ENCODE measurements at regions not wholly inside any gene's neighbourhood (a gene's known extent, or its start where the extent isn't known, plus 50 kb on each side); places are given as distances from the start of the nearest gene placed in this dataset.
"Not testable (repeated sequence)": the region's sequence is repeated elsewhere in the genome, so short reads cannot be mapped to it uniquely, and the experiment has no call there.

DNA sequence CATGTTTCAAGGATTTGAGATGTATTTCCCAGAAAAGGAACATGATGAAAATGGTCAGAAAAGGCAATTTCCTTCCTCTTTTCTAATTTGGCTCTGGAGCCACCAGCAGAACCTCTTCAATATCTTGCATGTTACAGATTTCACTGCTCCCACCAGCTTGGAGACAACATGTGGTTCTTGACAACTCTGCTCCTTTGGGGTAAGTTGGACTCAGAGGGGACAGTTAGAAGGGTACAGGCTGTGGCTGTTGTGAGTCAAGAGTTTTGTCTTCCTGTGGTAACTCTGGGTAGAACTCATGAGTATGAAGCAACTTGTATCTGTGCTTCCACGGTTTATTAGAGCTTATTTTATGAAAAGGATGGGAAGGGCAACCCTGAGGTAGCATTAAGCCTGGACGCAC, 97.2 kb downstream of the FAM72C start:
- DNase-seq (ENCODE audit: low read depth, low spot score); POLR2A ChIA-PET; H3K4me3 ChIP-seq (ENCODE audit: low read depth, low read length); H3K9me3 ChIP-seq (ENCODE audit: control insufficient read depth, insufficient read depth, low read length); CTCF ChIA-PET; H3K27me3 ChIP-seq (ENCODE audit: control insufficient read depth, insufficient read depth, low read length); H3K27ac ChIP-seq (ENCODE audit: low read depth, low read length): not testable (repeated sequence)

DNA sequence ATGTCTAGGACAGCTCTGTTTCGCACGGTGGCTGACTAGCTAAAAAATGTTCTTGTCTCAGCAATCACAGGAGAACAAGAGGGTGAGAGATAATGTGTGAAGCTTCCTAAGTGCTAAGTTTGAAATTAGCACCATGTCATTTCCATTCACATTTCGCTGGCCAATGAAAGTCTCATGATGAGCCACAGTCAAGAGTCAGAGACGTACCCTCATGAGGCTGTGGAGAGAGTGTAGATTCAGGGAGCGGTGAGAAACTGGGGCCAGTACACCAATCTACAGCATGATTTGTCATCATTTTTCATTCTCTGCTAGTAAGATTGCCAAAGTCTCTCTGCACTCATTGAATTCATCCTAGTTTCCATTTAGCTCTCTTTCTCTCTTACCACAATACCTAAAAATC, 98.1 kb downstream of the FAM72C start:
- H3K4me3 ChIP-seq (ENCODE audit: low read depth, low read length); CTCF ChIA-PET; POLR2A ChIA-PET; DNase-seq (ENCODE audit: low read depth, low spot score); H3K9me3 ChIP-seq (ENCODE audit: control insufficient read depth, insufficient read depth, low read length); H3K27me3 ChIP-seq (ENCODE audit: control insufficient read depth, insufficient read depth, low read length); H3K27ac ChIP-seq (ENCODE audit: low read depth, low read length): not testable (repeated sequence)

DNA sequence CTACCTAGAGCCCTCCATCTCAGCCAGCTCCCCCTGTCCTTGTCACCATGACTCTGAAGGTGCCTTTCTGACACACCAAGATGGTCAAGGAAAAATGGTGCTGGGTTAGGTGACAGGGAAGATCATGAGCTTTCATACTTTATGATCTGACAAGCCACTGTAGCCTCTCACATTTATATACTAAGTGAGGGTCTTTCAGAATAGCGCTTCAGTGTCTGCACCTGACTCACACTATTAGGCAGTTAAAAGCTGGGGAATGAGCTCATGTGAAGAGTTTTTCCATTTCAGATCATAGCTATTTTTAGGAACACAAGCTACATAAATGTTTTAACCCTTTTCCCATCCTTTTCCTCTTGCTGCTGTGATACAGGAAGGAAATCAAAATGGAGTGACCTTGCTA, 101.4 kb downstream of the FAM72C start:
- POLR2A ChIA-PET: not testable (repeated sequence)

DNA sequence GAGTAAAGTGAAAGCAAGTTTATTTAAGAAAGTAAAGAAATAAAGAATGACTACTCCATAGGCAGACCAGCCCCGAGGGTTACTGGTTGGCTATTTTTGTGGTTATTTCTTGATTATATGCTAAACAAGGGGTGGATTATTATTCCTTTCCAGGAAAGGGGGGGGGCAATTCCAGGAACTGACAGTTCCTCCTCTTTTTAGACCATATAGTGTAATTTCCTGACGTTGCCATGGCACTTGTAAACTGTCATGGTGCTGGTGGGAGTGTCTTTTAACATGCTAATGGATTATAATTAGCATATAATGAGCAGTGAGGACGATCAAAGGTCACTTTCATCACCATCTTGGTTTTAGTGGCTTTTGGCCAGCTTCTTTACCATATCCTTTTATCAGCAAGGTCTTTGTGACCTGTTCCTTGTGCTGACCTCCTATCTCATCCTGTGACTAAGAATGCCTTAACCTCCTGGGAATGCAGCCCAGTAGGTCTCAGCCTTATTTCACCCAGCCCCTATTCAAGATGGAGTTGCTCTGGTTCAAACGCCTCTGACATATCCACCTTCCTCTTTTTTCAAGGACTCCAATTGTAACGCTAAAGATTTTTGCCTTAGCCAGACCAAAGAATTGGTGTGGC, 104.1 kb downstream of the FAM72C start:
- CTCF ChIA-PET; H3K4me3 ChIP-seq (ENCODE audit: low read depth, low read length): not testable (repeated sequence)

More for the DNA sequence above, 101.4 kb downstream of the FAM72C start:
- DNase-seq (ENCODE audit: low read depth, low spot score); CTCF ChIA-PET; H3K27me3 ChIP-seq (ENCODE audit: control insufficient read depth, insufficient read depth, low read length); H3K4me3 ChIP-seq (ENCODE audit: low read depth, low read length); H3K27ac ChIP-seq (ENCODE audit: low read depth, low read length); H3K9me3 ChIP-seq (ENCODE audit: control insufficient read depth, insufficient read depth, low read length): not testable (repeated sequence)

DNA sequence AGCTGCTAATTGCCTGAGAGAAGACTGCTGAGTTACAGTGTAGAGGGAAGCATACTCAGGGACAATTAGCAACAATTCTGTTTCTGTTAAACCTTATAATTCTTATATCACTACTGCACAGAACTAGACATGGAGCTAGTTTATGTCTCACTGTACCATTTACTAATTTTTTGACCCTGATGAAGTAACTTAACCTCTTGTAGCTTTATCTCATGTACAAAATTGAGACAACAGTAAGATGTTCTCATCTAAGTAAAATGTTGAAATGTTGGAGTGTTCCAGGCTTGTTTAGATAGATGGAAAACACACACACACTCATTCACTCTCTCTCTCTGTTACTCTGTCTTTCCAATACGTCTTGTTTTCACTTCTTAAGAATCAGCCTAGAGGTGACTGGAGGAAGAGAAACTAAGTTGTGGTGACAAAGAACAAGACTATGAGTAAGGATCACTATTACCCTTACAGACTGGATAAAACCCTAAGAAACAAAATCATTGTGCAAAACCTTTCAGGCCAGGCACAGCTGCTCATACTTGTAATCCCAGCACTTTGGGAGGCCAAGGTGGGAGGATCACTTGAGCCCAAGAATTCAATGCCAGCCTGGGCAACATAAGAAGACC, 107.8 kb downstream of the FAM72C start:
- POLR2A ChIA-PET; H3K27me3 ChIP-seq (ENCODE audit: control insufficient read depth, insufficient read depth, low read length); CTCF ChIA-PET; H3K4me3 ChIP-seq (ENCODE audit: low read depth, low read length); H3K9me3 ChIP-seq (ENCODE audit: control insufficient read depth, insufficient read depth, low read length); DNase-seq (ENCODE audit: low read depth, low spot score); H3K27ac ChIP-seq (ENCODE audit: low read depth, low read length): not testable (repeated sequence)

More for the DNA sequence above, 104.1 kb downstream of the FAM72C start:
- DNase-seq (ENCODE audit: low read depth, low spot score); H3K9me3 ChIP-seq (ENCODE audit: control insufficient read depth, insufficient read depth, low read length); H3K27ac ChIP-seq (ENCODE audit: low read depth, low read length); POLR2A ChIA-PET; H3K27me3 ChIP-seq (ENCODE audit: control insufficient read depth, insufficient read depth, low read length): not testable (repeated sequence)

DNA sequence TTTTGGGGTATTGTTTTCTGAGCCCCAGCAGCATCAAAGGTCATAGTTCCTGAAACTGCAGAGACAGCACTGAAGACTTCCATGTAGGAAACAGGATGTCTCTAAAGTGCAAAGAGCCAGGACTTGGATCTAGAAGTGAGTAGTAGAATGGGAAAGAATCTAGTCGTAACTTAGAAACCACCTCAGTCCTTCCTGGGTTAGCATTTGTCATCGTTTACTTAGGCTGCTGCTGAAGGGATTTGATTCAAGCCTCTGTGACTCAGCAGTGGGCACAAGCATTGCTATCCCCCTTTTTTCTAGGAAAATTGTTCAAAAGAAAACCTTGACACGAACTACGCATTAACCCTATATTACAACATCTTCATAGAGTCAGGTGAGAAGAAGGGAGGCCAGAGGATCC, 109.1 kb downstream of the FAM72C start:
- POLR2A ChIA-PET; H3K4me3 ChIP-seq (ENCODE audit: low read depth, low read length); H3K27ac ChIP-seq (ENCODE audit: low read depth, low read length); H3K9me3 ChIP-seq (ENCODE audit: control insufficient read depth, insufficient read depth, low read length); DNase-seq (ENCODE audit: low read depth, low spot score); CTCF ChIA-PET; H3K27me3 ChIP-seq (ENCODE audit: control insufficient read depth, insufficient read depth, low read length): not testable (repeated sequence)

DNA sequence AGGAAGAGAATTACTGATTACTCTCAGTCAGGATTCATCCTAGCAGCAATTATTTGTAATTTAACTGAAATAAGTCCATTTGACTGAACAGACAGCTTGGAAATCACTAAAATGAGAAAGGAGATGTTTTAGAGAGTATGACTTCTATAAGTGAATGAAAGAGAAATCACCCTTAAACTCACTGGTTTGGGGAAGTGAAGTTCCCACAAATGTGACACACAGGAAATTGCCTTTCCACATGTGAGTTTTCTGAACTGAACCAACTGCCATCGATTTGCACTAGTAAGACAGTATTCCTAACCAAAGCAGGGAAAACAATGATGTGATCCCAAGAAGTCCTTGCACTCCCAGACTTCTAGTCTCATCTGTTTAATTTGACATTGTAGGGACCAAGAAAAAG, 110.5 kb downstream of the FAM72C start:
- CTCF ChIA-PET; H3K9me3 ChIP-seq (ENCODE audit: control insufficient read depth, insufficient read depth, low read length); POLR2A ChIA-PET; H3K4me3 ChIP-seq (ENCODE audit: low read depth, low read length); H3K27me3 ChIP-seq (ENCODE audit: control insufficient read depth, insufficient read depth, low read length); DNase-seq (ENCODE audit: low read depth, low spot score); H3K27ac ChIP-seq (ENCODE audit: low read depth, low read length): not testable (repeated sequence)

DNA sequence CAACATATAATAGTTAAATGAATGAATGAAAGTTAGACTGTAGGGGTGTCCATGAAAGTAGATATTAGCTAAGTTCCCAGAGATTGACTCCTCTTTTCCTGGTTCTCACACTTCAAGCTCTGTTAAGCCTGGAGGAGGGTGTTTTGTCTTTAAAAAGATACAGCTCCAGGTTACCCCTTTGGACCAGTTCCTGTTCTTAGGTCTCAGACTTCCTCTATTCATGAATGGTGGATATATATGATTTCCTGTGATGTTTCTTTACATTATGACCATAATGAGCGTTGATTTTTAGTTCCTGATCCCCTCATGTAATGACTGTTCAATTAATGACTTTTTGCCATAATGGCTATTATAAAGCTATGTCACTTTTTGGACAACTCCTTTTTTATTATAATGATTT, 115.9 kb downstream of the FAM72C start:
- H3K4me3 ChIP-seq (ENCODE audit: low read depth, low read length); H3K27me3 ChIP-seq (ENCODE audit: control insufficient read depth, insufficient read depth, low read length); DNase-seq (ENCODE audit: low read depth, low spot score); CTCF ChIA-PET; POLR2A ChIA-PET; H3K9me3 ChIP-seq (ENCODE audit: control insufficient read depth, insufficient read depth, low read length); H3K27ac ChIP-seq (ENCODE audit: low read depth, low read length): not testable (repeated sequence)

DNA sequence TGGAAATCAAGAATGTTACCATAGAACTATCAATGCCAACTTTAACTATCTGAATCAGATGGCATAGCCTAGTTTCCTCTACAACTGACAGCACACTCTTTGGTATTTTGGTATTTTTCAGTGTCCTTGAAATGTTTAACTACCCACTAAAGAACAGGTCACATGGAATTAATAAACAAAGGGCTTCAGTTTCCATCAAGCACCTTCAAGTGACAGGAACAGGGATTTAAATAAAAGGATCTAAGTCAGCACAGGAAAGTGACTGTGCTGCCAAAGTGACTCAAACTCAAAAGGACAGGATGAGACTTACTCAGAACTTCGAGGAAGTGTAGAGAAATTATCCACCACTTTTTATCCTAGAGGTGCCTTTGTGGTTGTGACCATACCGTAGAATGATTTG, 117.7 kb downstream of the FAM72C start:
- CTCF ChIA-PET: not testable (repeated sequence)

DNA sequence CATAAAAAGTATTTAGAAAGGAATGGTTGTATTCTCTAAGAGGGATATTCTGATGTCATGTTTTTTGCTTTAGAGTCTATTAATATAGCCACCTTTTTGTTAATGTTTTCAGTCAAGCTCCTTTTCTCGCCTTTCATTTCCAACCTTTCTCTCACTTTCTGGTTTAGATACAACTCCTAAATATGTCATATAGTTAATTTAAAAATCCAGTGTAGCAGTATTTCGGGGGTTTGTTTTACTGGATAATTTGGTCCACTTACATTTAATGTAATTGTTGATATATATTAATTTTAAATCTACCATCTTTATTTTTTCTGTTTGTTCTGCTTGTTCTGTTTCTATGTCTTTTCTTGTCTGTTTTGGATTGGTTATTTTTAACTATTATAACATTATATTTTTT, 121.1 kb downstream of the FAM72C start:
- H3K27me3 ChIP-seq (ENCODE audit: control insufficient read depth, insufficient read depth, low read length); DNase-seq (ENCODE audit: low read depth, low spot score); H3K27ac ChIP-seq (ENCODE audit: low read depth, low read length); CTCF ChIA-PET; H3K4me3 ChIP-seq (ENCODE audit: low read depth, low read length); H3K9me3 ChIP-seq (ENCODE audit: control insufficient read depth, insufficient read depth, low read length); POLR2A ChIA-PET: not testable (repeated sequence)

More for the DNA sequence above, 117.7 kb downstream of the FAM72C start:
- H3K27ac ChIP-seq (ENCODE audit: low read depth, low read length); H3K4me3 ChIP-seq (ENCODE audit: low read depth, low read length); H3K27me3 ChIP-seq (ENCODE audit: control insufficient read depth, insufficient read depth, low read length); DNase-seq (ENCODE audit: low read depth, low spot score); H3K9me3 ChIP-seq (ENCODE audit: control insufficient read depth, insufficient read depth, low read length); POLR2A ChIA-PET: not testable (repeated sequence)

DNA sequence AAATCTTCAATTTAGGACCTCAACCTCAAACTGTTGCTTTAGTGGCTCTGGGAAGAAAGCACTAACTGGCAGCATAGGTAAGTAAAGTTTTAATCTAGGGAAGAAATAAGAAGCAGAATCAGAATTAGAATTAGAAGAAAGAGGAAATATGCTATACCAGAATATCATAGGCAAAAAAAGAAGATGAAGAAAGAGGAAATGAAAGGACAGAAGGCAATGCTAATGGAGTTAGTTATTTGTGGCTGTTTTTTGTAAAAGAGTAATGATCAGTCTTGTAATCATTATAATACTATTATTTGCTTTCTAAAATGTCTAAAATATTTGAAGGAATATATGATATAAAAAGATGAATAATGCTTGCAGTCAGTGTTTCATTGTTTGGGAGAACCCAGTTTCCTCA, 122.9 kb downstream of the FAM72C start:
- POLR2A ChIA-PET; H3K9me3 ChIP-seq (ENCODE audit: control insufficient read depth, insufficient read depth, low read length); CTCF ChIA-PET; H3K27ac ChIP-seq (ENCODE audit: low read depth, low read length); H3K4me3 ChIP-seq (ENCODE audit: low read depth, low read length); DNase-seq (ENCODE audit: low read depth, low spot score); H3K27me3 ChIP-seq (ENCODE audit: control insufficient read depth, insufficient read depth, low read length): not testable (repeated sequence)

DNA sequence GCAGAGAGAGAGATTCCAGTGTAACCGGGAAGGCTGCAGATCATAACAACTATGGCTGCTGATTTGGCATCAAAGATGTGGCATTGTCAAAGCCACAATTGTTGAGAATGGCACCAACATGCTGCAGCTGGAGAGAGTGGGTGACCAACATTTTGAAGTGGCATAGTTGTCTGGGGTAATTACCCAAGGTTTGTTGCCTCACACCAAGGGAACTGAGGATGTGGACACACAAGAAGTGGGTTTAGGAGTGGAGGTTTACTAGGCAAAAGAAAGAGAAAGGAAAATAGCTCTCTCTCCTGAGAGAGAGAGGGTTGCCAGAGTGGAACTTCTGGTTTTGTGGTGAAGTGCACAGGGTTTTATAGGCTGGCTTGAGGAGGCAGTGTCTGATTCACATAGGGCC, 126.6 kb downstream of the FAM72C start:
- CTCF ChIA-PET; POLR2A ChIA-PET; H3K27me3 ChIP-seq (ENCODE audit: control insufficient read depth, insufficient read depth, low read length); H3K27ac ChIP-seq (ENCODE audit: low read depth, low read length); H3K4me3 ChIP-seq (ENCODE audit: low read depth, low read length); DNase-seq (ENCODE audit: low read depth, low spot score); H3K9me3 ChIP-seq (ENCODE audit: control insufficient read depth, insufficient read depth, low read length): not testable (repeated sequence)

DNA sequence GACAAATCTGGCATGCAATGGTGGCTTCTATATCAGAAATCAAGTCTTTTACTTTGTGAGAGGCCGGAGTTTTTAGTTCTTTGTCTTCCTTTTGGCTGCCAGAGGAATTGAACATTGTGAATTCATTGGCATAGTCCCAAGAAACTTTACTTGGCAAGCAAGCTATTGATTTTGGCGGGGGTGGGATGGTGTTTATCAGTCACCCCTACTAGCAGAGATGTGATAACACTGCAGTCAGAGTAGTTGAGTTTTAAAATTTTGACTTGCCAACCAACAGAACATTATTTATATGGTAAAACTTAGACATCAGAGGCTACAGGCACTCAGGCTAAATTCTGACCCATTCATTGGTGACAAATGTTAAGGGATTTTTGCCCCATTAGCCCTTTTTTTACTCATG, 129.7 kb downstream of the FAM72C start:
- H3K27me3 ChIP-seq (ENCODE audit: control insufficient read depth, insufficient read depth, low read length); CTCF ChIA-PET; DNase-seq (ENCODE audit: low read depth, low spot score); POLR2A ChIA-PET; H3K9me3 ChIP-seq (ENCODE audit: control insufficient read depth, insufficient read depth, low read length); H3K4me3 ChIP-seq (ENCODE audit: low read depth, low read length); H3K27ac ChIP-seq (ENCODE audit: low read depth, low read length): not testable (repeated sequence)

Measured in AG04450 (cell line).